A549 (cell line): ENCODE measurements at regions not wholly inside any gene's neighbourhood (a gene's known extent, or its start where the extent isn't known, plus 50 kb on each side); places are given as distances from the start of the nearest gene placed in this dataset.

Experiments used
- ATAC-seq, 2 experiments: fragments of 200-7000 bp in 1 of 2; fragments of >200 bp in 1 of 2; cut with Nextera tagmentation in 1 of 2; cut with Tn5 transposase in 1 of 2; 3 replicates each; pipeline versions ENCODE4 v1.8.0 to v1.9.1; 2018 to 2020; ENCODE audit warnings: mild to moderate bottlenecking in 1 of 2, moderate library complexity in 1 of 2
- CTCF ChIA-PET: fragments of 300-600 bp; sonication (Branson Sonifier 250); formaldehyde crosslinking; extraction: SDS; loops from one replicate; lab custom pipeline; 2021; ENCODE audit warnings: antibody characterized with exemption, inconsistent platforms; lab: Yijun Ruan, JAX
- POLR2A ChIA-PET: fragments of 350-600 bp; formaldehyde crosslinking; extraction: SDS; loops from one replicate; lab custom pipeline; 2021; ENCODE audit warnings: antibody characterized with exemption, inconsistent platforms; lab: Yijun Ruan, JAX
- DNase-seq, 2 experiments: peaks; one replicate each; pipeline versions ENCODE4 v3.0.0 to v3.0.0-alpha.2; 2011 to 2016; ENCODE audit warnings: low read depth in 1 of 2, low spot score in 1 of 2
- FAIRE-seq: peaks from 2 replicates; lab custom pipeline; 2011; peaks lifted over from hg19 to GRCh38; lab: Jason Lieb, UNC
- H3K27ac ChIP-seq, 2 experiments: fragments of >200 bp; sonication (Bioruptor Twin); formaldehyde crosslinking; 3 replicates each; pipeline ENCODE4 v1.5.1; 2016 to 2017
- H3K4me1 ChIP-seq: fragments of >200 bp; sonication (Bioruptor Twin); formaldehyde crosslinking; 3 replicates; pipeline ENCODE4 v1.6.1; 2016
- H3K4me2 ChIP-seq: fragments of >200 bp; sonication (Bioruptor Twin); formaldehyde crosslinking; 3 replicates; pipeline ENCODE4 v1.6.1; 2016
- H3K4me3 ChIP-seq: fragments of >200 bp; sonication (Bioruptor Twin); formaldehyde crosslinking; 3 replicates; pipeline ENCODE4 v1.5.1; 2016
- H3K9me3 ChIP-seq: fragments of >200 bp; sonication (Bioruptor Twin); formaldehyde crosslinking; 3 replicates; pipeline ENCODE4 v1.6.1; 2016
- CBX8 ChIP-seq: fragments of 200-600 bp; sonication (generic); IDR thresholded peaks from 2 replicates; pipeline ENCODE4 v1.6.1; 2016
- CEBPB ChIP-seq, 2 experiments: fragments of >200 bp in 1 of 2; sonication (Bioruptor Twin) in 1 of 2; formaldehyde crosslinking in 1 of 2; IDR thresholded peaks; 2 replicates each; pipeline ENCODE4 v1.6.1; 2012 to 2016
- CHD2 ChIP-seq: fragments of 150-350 bp; IDR thresholded peaks from 2 replicates; pipeline ENCODE4 v1.6.1; 2014; ENCODE audit warnings: low read length; ENCODE audit not compliant: partially characterized antibody
- EHMT2 ChIP-seq: fragments of 200-600 bp; sonication (generic); IDR thresholded peaks from 2 replicates; pipeline ENCODE4 v1.6.1; 2016; ENCODE audit warnings: antibody characterized with exemption, low read depth, mild to moderate bottlenecking, moderate library complexity
- EP300 ChIP-seq, 2 experiments: fragments of >200 bp; sonication (Bioruptor Twin); formaldehyde crosslinking; IDR thresholded peaks; 2 replicates in 1 of 2; 3 replicates in 1 of 2; pipeline ENCODE4 v1.6.1; 2016 to 2017
- ESRRA ChIP-seq: fragments of 150-350 bp; IDR thresholded peaks from 2 replicates; pipeline ENCODE4 v1.6.1; 2014; ENCODE audit warnings: mild to moderate bottlenecking, low read length, borderline replicate concordance
- FOSB ChIP-seq: fragments of 250-450 bp; sonication (Bioruptor Pico); IDR thresholded peaks from 2 replicates; pipeline ENCODE4 v1.5.0; 2020; ENCODE audit warnings: mild to moderate bottlenecking, moderate library complexity
- FOXS1 ChIP-seq: fragments of 250-450 bp; sonication (Bioruptor Pico); IDR thresholded peaks from 2 replicates; pipeline ENCODE4 v1.5.0; 2020; ENCODE audit warnings: mild to moderate bottlenecking, moderate library complexity
- HDAC2 ChIP-seq: fragments of 200-600 bp; sonication (generic); IDR thresholded peaks from 2 replicates; pipeline ENCODE4 v1.6.1; 2016
- HOXA7 ChIP-seq: fragments of 250-450 bp; sonication (Bioruptor Pico); IDR thresholded peaks from 2 replicates; pipeline ENCODE4 v1.5.0; 2020; ENCODE audit warnings: mild to moderate bottlenecking, moderate library complexity
- HOXB13 ChIP-seq: fragments of 250-450 bp; sonication (Bioruptor Pico); IDR thresholded peaks from 2 replicates; pipeline ENCODE4 v1.5.0; 2020; ENCODE audit warnings: low read depth, mild to moderate bottlenecking, moderate library complexity
- HOXB5 ChIP-seq: fragments of 250-450 bp; sonication (Bioruptor Pico); IDR thresholded peaks from 2 replicates; pipeline ENCODE4 v1.5.0; 2020; ENCODE audit warnings: mild to moderate bottlenecking, moderate library complexity
- JUN ChIP-seq, 2 experiments: fragments of >200 bp; sonication (Bioruptor Twin); formaldehyde crosslinking; IDR thresholded peaks; 2 replicates in 1 of 2; 3 replicates in 1 of 2; pipeline ENCODE4 v1.6.1; 2016 to 2017
- KDM1A ChIP-seq: fragments of 200-600 bp; sonication (generic); IDR thresholded peaks from 2 replicates; pipeline ENCODE4 v1.6.1; 2016; ENCODE audit warnings: low read depth, mild to moderate bottlenecking
- MYC ChIP-seq: IDR thresholded peaks from 2 replicates; pipeline ENCODE4 v1.6.1; 2012; ENCODE audit warnings: mild to moderate bottlenecking, inconsistent platforms, low read length, improper control_type of control experiment, borderline replicate concordance
- NFE2L2 ChIP-seq: fragments of 150-350 bp; conservative IDR thresholded peaks from 2 replicates; pipeline ENCODE4 v1.6.1; 2014; ENCODE audit warnings: low read length
- NPAS2 ChIP-seq: fragments of 250-450 bp; sonication (Bioruptor Pico); IDR thresholded peaks from 2 replicates; pipeline ENCODE4 v1.8.0; 2022; ENCODE audit warnings: mild to moderate bottlenecking, moderate library complexity, borderline replicate concordance
- NR3C1 ChIP-seq: fragments of >200 bp; sonication (Bioruptor Twin); formaldehyde crosslinking; IDR thresholded peaks from 3 replicates; pipeline ENCODE4 v1.6.1; 2017
- POLR2AphosphoS2 ChIP-seq: conservative IDR thresholded peaks from 2 replicates; pipeline ENCODE4 v1.6.1; 2012; ENCODE audit warnings: low read length, improper control_type of control experiment, inconsistent platforms
- RAD21 ChIP-seq, 2 experiments: fragments of >200 bp in 1 of 2; sonication (Bioruptor Twin) in 1 of 2; formaldehyde crosslinking in 1 of 2; IDR thresholded peaks in 1 of 2; conservative IDR thresholded peaks in 1 of 2; 2 replicates in 1 of 2; 3 replicates in 1 of 2; pipeline ENCODE4 v1.6.1; 2012 to 2018; ENCODE audit warnings: inconsistent platforms in 1 of 2
- RFX5 ChIP-seq: fragments of 450-650 bp; IDR thresholded peaks from 2 replicates; pipeline ENCODE4 v1.7.1; 2014; ENCODE audit warnings: antibody characterized with exemption, mild to moderate bottlenecking, moderate library complexity
- SREBF2 ChIP-seq: fragments of 450-650 bp; IDR thresholded peaks from 2 replicates; pipeline ENCODE4 v1.6.1; 2014; ENCODE audit warnings: mild to moderate bottlenecking, moderate library complexity
- ZFP36 ChIP-seq: fragments of 450-650 bp; IDR thresholded peaks from 2 replicates; pipeline ENCODE4 v1.6.1; 2014; ENCODE audit warnings: borderline replicate concordance; ENCODE audit not compliant: partially characterized antibody
- ZNF302 ChIP-seq: fragments of 250-450 bp; sonication (Bioruptor Pico); IDR thresholded peaks from 2 replicates; pipeline ENCODE4 v1.9.0; 2021; ENCODE audit warnings: inconsistent platforms, mild to moderate bottlenecking, moderate library complexity
- WGBS: methylation state at CpG from one replicate; pipeline ENCODE4 v1.1.6; 2017; ENCODE audit errors: missing lambda C conversion rate; 5-methylcytosine and 5-hydroxymethylcytosine counted together
- TF ChIP-seq, protein P1 (sequence below): IDR thresholded peaks from 2 replicates; pipeline ENCODE4 v1.6.1; 2012
- TF ChIP-seq, protein P2 (sequence below): fragments of 250-450 bp; sonication (Bioruptor Pico); IDR thresholded peaks from 2 replicates; pipeline ENCODE4 v1.5.0; 2021; ENCODE audit warnings: mild to moderate bottlenecking, moderate library complexity, borderline replicate concordance
- TF ChIP-seq, protein P3 (sequence below): fragments of >200 bp; sonication (Bioruptor Twin); formaldehyde crosslinking; IDR thresholded peaks from 2 replicates; pipeline ENCODE4 v1.6.1; 2016

DNA sequence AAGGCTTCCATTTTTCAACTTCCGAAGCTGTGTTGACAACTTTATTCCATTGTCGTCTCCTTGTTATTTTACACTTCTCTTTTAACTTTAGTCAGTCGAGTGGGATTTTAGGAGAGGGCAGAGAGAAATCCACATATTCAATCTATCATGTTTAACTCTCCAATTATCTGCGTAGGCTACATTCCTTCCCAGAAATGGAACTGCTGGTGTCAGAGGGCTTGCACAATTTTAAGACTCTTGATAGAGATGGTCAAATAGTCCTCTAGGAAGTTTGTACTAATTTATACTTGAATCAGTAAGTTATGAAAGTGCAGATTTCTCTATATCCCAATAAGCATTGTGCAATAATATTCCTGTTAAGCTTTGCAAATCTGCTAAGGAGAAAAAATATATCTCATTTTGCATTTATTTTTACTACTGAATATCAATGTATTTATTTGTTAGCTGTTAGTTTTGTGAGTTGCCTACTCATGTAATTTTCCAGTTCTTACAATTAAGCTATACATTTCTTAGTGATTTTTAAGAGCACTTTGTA, 95.6 kb downstream of the CYP26B1 start:
- H3K4me3 ChIP-seq: no peak overlapping the region
- no peak overlapping the region for H3K27ac ChIP-seq
- H3K9me3 ChIP-seq: peaks cover 8% of the 10 kb centered on the region; the same call in 1 of the 3 replicates
- POLR2A ChIA-PET: no interaction called here
- WGBS: 69% methylated on average over 4 of the region's 4 CpGs
- ATAC-seq: no peak
- no peak for FAIRE-seq
- TF ChIP-seq HOXB13 (CRISPR knock-in tag): no peak
- no peak for TF ChIP-seq CEBPB (IDR thresholded peaks at IDR 0.05)
- no peak for TF ChIP-seq CBX8
- no peak for TF ChIP-seq KDM1A
- TF ChIP-seq NFE2L2: no peak
- TF ChIP-seq EHMT2: no peak
- TF ChIP-seq, all 56 proteins: peak for 0
- Histone ChIP-seq H3K4me2 (no peak overlapping the region), H3K4me1 (no peaks in the 10 kb centered on the region)
- no peak for DNase-seq
- CTCF ChIA-PET: interaction anchor here (1.2 kb wide), 1 partner anchor 12 kb away, joined by 4 read pairs; no protein-coding TSS in a partner anchor

DNA sequence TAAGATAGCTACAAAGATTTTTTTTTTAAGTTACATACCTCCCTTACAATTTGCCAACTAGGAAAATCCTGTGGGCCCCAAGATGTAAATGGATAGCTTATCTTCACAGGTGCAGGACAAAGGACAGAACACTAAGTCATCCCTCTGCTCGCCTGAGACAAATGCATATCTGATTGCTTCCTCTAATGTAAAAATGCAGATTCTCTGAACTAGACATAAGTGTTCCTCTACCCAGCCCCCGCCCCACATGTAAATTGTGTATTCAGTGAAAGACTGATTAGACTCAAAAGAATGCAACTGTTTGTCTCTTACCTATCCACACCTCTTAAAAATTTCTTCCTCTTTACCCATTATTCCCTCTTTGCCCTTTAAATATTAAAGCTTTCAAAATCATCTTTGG, 96.5 kb downstream of the CYP26B1 start:
- FAIRE-seq: no peak
- H3K27ac ChIP-seq: no peak overlapping the region
- 46% methylated on average over 2 of the region's 2 CpGs for WGBS
- no peaks in the 10 kb centered on the region for H3K4me1 ChIP-seq
- no peak for ATAC-seq
- no peak overlapping the region for H3K4me2 ChIP-seq
- DNase-seq: no peak
- peaks cover 8% of the 10 kb centered on the region; the same call in 1 of the 3 replicates for H3K9me3 ChIP-seq
- no peak overlapping the region for H3K4me3 ChIP-seq
- TF ChIP-seq HOXB5 (CRISPR knock-in tag) (no peak), CHD2 (no peak), ESRRA (no peak), JUN (IDR thresholded peaks at IDR 0.05) (no peak), RAD21 (conservative IDR thresholded peaks at IDR 0.05 in 1 of 2, IDR thresholded peaks at IDR 0.05 in 1 of 2) (no peak), HDAC2 (no peak), FOXS1 (CRISPR knock-in tag) (no peak), ZNF302 (CRISPR knock-in tag) (no peak), EP300 (IDR thresholded peaks at IDR 0.05) (no peak), NPAS2 (CRISPR knock-in tag) (no peak), NR3C1 (no peak), HOXA7 (CRISPR knock-in tag) (no peak), FOSB (CRISPR knock-in tag) (no peak), NFE2L2 (no peak), SREBF2 (no peak), POLR2AphosphoS2 (no peak), RFX5 (no peak), MYC (no peak)
- TF ChIP-seq, protein P1, sequence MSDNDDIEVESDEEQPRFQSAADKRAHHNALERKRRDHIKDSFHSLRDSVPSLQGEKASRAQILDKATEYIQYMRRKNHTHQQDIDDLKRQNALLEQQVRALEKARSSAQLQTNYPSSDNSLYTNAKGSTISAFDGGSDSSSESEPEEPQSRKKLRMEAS: no peak
- TF ChIP-seq, protein P2, sequence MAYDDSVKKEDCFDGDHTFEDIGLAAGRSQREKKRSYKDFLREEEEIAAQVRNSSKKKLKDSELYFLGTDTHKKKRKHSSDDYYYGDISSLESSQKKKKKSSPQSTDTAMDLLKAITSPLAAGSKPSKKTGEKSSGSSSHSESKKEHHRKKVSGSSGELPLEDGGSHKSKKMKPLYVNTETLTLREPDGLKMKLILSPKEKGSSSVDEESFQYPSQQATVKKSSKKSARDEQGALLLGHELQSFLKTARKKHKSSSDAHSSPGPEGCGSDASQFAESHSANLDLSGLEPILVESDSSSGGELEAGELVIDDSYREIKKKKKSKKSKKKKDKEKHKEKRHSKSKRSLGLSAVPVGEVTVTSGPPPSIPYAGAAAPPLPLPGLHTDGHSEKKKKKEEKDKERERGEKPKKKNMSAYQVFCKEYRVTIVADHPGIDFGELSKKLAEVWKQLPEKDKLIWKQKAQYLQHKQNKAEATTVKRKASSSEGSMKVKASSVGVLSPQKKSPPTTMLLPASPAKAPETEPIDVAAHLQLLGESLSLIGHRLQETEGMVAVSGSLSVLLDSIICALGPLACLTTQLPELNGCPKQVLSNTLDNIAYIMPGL (CRISPR knock-in tag): no peak
- TF ChIP-seq, all 56 proteins: peak for 0
- ChIA-PET POLR2A (no interaction called here), CTCF (interaction anchor here (1.2 kb wide), 1 partner anchor 9 kb away, joined by 3 read pairs; no protein-coding TSS in a partner anchor)

DNA sequence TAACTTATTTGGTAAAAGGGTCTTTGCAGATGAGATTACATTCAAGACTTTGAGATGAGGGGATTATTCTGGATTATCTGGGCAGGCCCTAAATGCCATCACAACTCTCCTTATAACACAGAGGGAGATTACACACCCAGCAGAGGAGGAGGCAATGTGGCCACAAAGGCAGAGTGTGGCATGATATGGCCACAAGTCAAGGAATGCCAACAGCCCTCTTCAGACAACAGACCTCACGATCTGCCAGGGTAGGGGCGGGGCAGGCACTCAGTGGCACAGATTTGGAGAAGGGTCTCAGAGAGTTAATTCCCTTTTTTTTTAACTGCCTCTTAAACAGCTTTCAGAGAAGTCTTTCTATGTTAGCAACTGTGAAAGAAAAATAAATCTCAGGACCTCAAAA, 96.9 kb downstream of the CYP26B1 start:
- no peak overlapping the region for H3K4me3 ChIP-seq
- ChIA-PET CTCF (interaction anchor here (1.2 kb wide), 1 partner anchor 9 kb away, joined by 3 read pairs; no protein-coding TSS in a partner anchor), POLR2A (no interaction called here)
- FAIRE-seq (no peak), DNase-seq (no peak), ATAC-seq (no peak)
- no peak for TF ChIP-seq ZFP36
- TF ChIP-seq, protein P3, sequence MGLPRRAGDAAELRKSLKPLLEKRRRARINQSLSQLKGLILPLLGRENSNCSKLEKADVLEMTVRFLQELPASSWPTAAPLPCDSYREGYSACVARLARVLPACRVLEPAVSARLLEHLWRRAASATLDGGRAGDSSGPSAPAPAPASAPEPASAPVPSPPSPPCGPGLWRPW: no peak
- H3K4me2 ChIP-seq: no peak overlapping the region
- no peak overlapping the region for H3K27ac ChIP-seq
- H3K4me1 ChIP-seq: no peaks in the 10 kb centered on the region
- H3K9me3 ChIP-seq: peaks cover 8% of the 10 kb centered on the region; the same call in 2 of the 3 replicates
- 30% methylated on average over 2 of the region's 2 CpGs for WGBS
